ENCODE measurements at regions not wholly inside any gene's neighbourhood (a gene's known extent, or its start where the extent isn't known, plus 50 kb on each side); places are given as distances from the start of the nearest gene placed in this dataset.
"Not testable (repeated sequence)": the region's sequence is repeated elsewhere in the genome, so short reads cannot be mapped to it uniquely, and the experiment has no call there.

- in situ Hi-C loops (cut with MboI; ENCODE audit: low sequenced_read_pairs) = no loop called here
Measured at GRCh38 chr2:175304541-175304940, 123.0 kb upstream of the ATP5MC3 start.

- in situ Hi-C loops (cut with MboI; ENCODE audit: low sequenced_read_pairs) = no loop called here
Measured at GRCh38 chr2:175293776-175294175, 112.3 kb upstream of the ATP5MC3 start.

GRCh38 chr2:175293195-175293594 is 111.7 kb upstream of the ATP5MC3 start:
- in situ Hi-C loops (cut with MboI; ENCODE audit: low sequenced_read_pairs) = no loop called here

- in situ Hi-C loops (cut with MboI; ENCODE audit: low sequenced_read_pairs) = no loop called here
Measured at GRCh38 chr2:175282886-175283285, 101.4 kb upstream of the ATP5MC3 start.

- in situ Hi-C loops (cut with MboI; ENCODE audit: low sequenced_read_pairs) = no loop called here
Measured at GRCh38 chr2:175282300-175282699, 100.8 kb upstream of the ATP5MC3 start.

- in situ Hi-C loops (cut with MboI; ENCODE audit: low sequenced_read_pairs) = no loop called here
Measured at GRCh38 chr2:175277772-175278171, 96.3 kb upstream of the ATP5MC3 start.

GRCh38 chr2:175275539-175275938 is 94.0 kb upstream of the ATP5MC3 start:
- in situ Hi-C loops (cut with MboI; ENCODE audit: low sequenced_read_pairs) = no loop called here

GRCh38 chr2:175259164-175259563 is 77.7 kb upstream of the ATP5MC3 start:
- in situ Hi-C loops (cut with MboI; ENCODE audit: low sequenced_read_pairs) = no loop called here

GRCh38 chr2:175256806-175257585 is 75.5 kb upstream of the ATP5MC3 start:
- in situ Hi-C loops (cut with MboI; ENCODE audit: low sequenced_read_pairs) = no loop called here

GRCh38 chr2:175256391-175256790 is 74.9 kb upstream of the ATP5MC3 start:
- in situ Hi-C loops (cut with MboI; ENCODE audit: low sequenced_read_pairs) = not testable (repeated sequence)

- in situ Hi-C loops (cut with MboI; ENCODE audit: low sequenced_read_pairs) = no loop called here
Measured at GRCh38 chr2:175253871-175254270, 72.4 kb upstream of the ATP5MC3 start.

- in situ Hi-C loops (cut with MboI; ENCODE audit: low sequenced_read_pairs) = no loop called here
Measured at GRCh38 chr2:175251425-175252041, 70.0 kb upstream of the ATP5MC3 start.

GRCh38 chr2:175247159-175247558 is 65.6 kb upstream of the ATP5MC3 start:
- in situ Hi-C loops (cut with MboI; ENCODE audit: low sequenced_read_pairs) = no loop called here

- in situ Hi-C loops (cut with MboI; ENCODE audit: low sequenced_read_pairs) = no loop called here
Measured at GRCh38 chr2:175244697-175245096, 63.2 kb upstream of the ATP5MC3 start.

GRCh38 chr2:175241691-175242090 is 60.2 kb upstream of the ATP5MC3 start:
- in situ Hi-C loops (cut with MboI; ENCODE audit: low sequenced_read_pairs) = no loop called here

- in situ Hi-C loops (cut with MboI; ENCODE audit: low sequenced_read_pairs) = not testable (repeated sequence)
Measured at GRCh38 chr2:175240033-175240432, 58.5 kb upstream of the ATP5MC3 start.

GRCh38 chr2:175236930-175237329 is 55.4 kb upstream of the ATP5MC3 start:
- in situ Hi-C loops (cut with MboI; ENCODE audit: low sequenced_read_pairs) = no loop called here

- in situ Hi-C loops (cut with MboI; ENCODE audit: low sequenced_read_pairs) = no loop called here
Measured at GRCh38 chr2:175234650-175235049, 53.1 kb upstream of the ATP5MC3 start.

- in situ Hi-C loops (cut with MboI; ENCODE audit: low sequenced_read_pairs) = no loop called here
Measured at GRCh38 chr2:175234153-175234552, 52.6 kb upstream of the ATP5MC3 start.

GRCh38 chr2:175233135-175233719 is 51.7 kb upstream of the ATP5MC3 start:
- in situ Hi-C loops (cut with MboI; ENCODE audit: low sequenced_read_pairs) = no loop called here

Measured in hTERT RPE-1 (cell line).